Liver (tissue), 3 donors: ENCODE measurements at regions not wholly inside any gene's neighbourhood (a gene's known extent, or its start where the extent isn't known, plus 50 kb on each side); places are given as distances from the start of the nearest gene placed in this dataset.

ENCODE experiments used
- GABPA ChIP-seq, 2 donors: IDR thresholded peaks in 1 of 2; conservative IDR thresholded peaks in 1 of 2; 2 replicates each; pipeline ENCODE4 v1.6.1; 2016; ENCODE audit warnings: antibody characterized with exemption in 2 of 2, mild to moderate bottlenecking in 1 of 2, moderate library complexity in 1 of 2
- YY1 ChIP-seq: IDR thresholded peaks from 2 replicates; pipeline ENCODE4 v1.6.1; 2016; ENCODE audit warnings: antibody characterized with exemption, mild to moderate bottlenecking
- TF ChIP-seq, protein P1 (sequence below): fragments of 150-350 bp; IDR thresholded peaks from 2 replicates; pipeline ENCODE4 v1.5.1; 2017; ENCODE audit warnings: improper control_type of control experiment, low read depth, low read length; ENCODE audit not compliant: missing input control
- donor health status: healthy.
- donor health status: healthy.

- TF ChIP-seq GABPA (IDR thresholded peaks at IDR 0.05 in 1 of 2, conservative IDR thresholded peaks at IDR 0.05 in 1 of 2) = no peak
- TF ChIP-seq, protein P1, sequence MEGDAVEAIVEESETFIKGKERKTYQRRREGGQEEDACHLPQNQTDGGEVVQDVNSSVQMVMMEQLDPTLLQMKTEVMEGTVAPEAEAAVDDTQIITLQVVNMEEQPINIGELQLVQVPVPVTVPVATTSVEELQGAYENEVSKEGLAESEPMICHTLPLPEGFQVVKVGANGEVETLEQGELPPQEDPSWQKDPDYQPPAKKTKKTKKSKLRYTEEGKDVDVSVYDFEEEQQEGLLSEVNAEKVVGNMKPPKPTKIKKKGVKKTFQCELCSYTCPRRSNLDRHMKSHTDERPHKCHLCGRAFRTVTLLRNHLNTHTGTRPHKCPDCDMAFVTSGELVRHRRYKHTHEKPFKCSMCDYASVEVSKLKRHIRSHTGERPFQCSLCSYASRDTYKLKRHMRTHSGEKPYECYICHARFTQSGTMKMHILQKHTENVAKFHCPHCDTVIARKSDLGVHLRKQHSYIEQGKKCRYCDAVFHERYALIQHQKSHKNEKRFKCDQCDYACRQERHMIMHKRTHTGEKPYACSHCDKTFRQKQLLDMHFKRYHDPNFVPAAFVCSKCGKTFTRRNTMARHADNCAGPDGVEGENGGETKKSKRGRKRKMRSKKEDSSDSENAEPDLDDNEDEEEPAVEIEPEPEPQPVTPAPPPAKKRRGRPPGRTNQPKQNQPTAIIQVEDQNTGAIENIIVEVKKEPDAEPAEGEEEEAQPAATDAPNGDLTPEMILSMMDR = no peak
- no peak for TF ChIP-seq YY1
Measured at GRCh38 chr4:171746418-171746817, 66.8 kb upstream of the GALNTL6 start.
